ENCODE measurements at regions not wholly inside any gene's neighbourhood (a gene's known extent, or its start where the extent isn't known, plus 50 kb on each side); places are given as distances from the start of the nearest gene placed in this dataset.

DNA sequence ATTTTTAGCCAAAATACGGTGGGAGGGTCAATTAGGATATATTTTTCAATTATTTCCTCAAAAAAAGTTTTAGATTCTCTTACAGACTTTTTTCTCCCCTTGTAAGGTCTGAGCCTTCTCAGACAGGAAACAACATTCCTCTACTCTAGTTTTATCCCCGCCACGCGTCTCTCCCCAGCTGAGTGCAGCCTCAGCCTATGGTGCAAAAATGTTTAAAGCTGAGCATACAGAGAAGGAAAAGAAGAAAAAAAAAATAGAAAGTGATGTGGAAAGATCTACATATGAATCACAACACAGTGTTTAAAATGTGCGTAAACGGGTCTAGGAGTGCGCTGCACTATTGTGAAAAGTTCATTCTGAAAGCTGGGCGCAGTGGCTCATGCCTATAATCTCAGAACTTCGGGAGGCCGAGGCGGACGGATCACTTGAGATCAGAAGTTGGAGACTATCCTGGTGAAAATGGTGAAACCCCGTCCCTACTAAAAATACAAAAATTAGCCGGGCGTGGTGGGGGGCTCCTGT, 159.0 kb downstream of the TRIM27 start:
- no peak for DNase-seq
- CTCF ChIA-PET (ENCODE audit: partially characterized antibody) = no interaction called here
- peaks cover 32% of the 10 kb centered on the region for H3K27me3 ChIP-seq (ENCODE audit: insufficient read depth, low read length)
- H3K9me3 ChIP-seq (ENCODE audit: control insufficient read depth in 1 of 2, low read length in 2 of 2) = no peaks in the 10 kb centered on the region
- H3K4me3 ChIP-seq (ENCODE audit: low read length in 2 of 2) = no peak overlapping the region
- no peaks in the 10 kb centered on the region for H3K4me1 Mint-ChIP-seq
- peaks cover 0 to 3% of the 10 kb centered on the region in 2 donors for H3K36me3 Mint-ChIP-seq
- peak overlapping the region in 1 of 8 donors; percentile 53 for H3K4me3 Mint-ChIP-seq
- H3K36me3 ChIP-seq (ENCODE audit: insufficient read depth, low read length) = no peaks in the 10 kb centered on the region
- H3K27ac ChIP-seq (ENCODE audit: low read depth, low read length) = no peak overlapping the region
- peaks cover 2 to 50% (median 35%) of the 10 kb centered on the region in 8 donors for H3K9me3 Mint-ChIP-seq
- intact Hi-C loops (cut with micrococcal nuclease) = no loop called here
- H3K27ac Mint-ChIP-seq = peak overlapping the region in 3 of 7 donors; percentile 8 to 84 (median 71)
- H3K27me3 Mint-ChIP-seq = peaks cover 66 to 74% of the 10 kb centered on the region in 2 donors
- H3K4me1 ChIP-seq (ENCODE audit: insufficient read depth, low read length) = no peaks in the 10 kb centered on the region
- POLR2A ChIA-PET (ENCODE audit: partially characterized antibody) = no interaction called here

DNA sequence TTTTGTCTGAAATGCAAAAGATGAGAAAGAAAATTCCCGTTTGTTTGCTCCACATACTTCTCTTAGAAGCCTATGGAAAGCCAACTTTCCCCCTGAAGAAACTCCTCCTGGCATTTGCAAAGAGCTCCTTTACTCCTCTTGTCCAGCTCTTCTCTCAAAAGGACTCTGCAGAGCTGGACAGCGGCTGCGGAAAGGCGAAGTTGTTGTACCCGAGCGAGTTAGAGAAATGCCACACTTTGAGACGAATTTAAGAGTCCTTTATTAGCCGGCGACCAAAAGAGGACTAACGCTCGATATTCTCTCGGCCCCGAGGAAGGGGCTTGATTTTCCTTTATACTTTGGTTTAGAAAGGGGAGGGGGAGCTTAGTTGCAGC, 157.8 kb downstream of the TRIM27 start:
- H3K4me3 ChIP-seq (ENCODE audit: low read length in 2 of 2) = no peak overlapping the region

DNA sequence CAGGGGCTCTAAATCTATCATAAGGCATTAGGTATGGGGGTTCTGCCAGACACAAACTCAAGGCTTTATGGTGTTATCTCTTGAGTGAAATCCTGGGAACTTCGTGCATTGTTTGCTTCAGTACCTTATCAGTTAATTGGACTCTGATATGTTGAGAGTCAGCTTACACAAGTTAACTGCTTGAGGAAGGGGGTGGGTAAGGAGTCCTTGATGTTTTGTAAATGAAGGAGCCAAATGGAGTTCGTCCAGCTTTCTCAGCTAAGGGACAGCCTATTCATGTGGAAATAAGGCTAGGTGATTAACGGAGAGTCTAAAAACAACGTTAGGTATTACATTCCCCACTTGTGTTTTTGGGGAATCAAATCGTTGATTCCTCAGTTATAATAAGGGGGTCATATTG, 157.4 kb downstream of the TRIM27 start:
- H3K9me3 Mint-ChIP-seq = peaks cover 2 to 54% (median 36%) of the 10 kb centered on the region in 8 donors
- H3K4me1 Mint-ChIP-seq = no peaks in the 10 kb centered on the region
- no peak overlapping the region for H3K4me3 Mint-ChIP-seq
- peaks cover 0 to 3% of the 10 kb centered on the region in 2 donors for H3K36me3 Mint-ChIP-seq
- H3K27ac ChIP-seq (ENCODE audit: low read depth, low read length) = no peak overlapping the region
- H3K4me1 ChIP-seq (ENCODE audit: insufficient read depth, low read length) = no peaks in the 10 kb centered on the region
- no peaks in the 10 kb centered on the region for H3K36me3 ChIP-seq (ENCODE audit: insufficient read depth, low read length)
- H3K27me3 ChIP-seq (ENCODE audit: insufficient read depth, low read length) = peaks cover 44% of the 10 kb centered on the region
- peak overlapping the region in 2 of 7 donors; percentile 1 to 8 for H3K27ac Mint-ChIP-seq
- ChIA-PET POLR2A (ENCODE audit: partially characterized antibody) (no interaction called here), CTCF (ENCODE audit: partially characterized antibody) (no interaction called here)
- DNase-seq = no peak
- no peak overlapping the region for H3K4me3 ChIP-seq (ENCODE audit: low read length in 2 of 2)
- intact Hi-C loops (cut with micrococcal nuclease) = no loop called here
- peaks cover 72 to 82% of the 10 kb centered on the region in 2 donors for H3K27me3 Mint-ChIP-seq
- H3K9me3 ChIP-seq (ENCODE audit: control insufficient read depth in 1 of 2, low read length in 2 of 2) = no peaks in the 10 kb centered on the region

More for the DNA sequence above, 157.8 kb downstream of the TRIM27 start:
- ChIA-PET CTCF (ENCODE audit: partially characterized antibody) (no interaction called here), POLR2A (ENCODE audit: partially characterized antibody) (no interaction called here)
- no peak overlapping the region for H3K27ac ChIP-seq (ENCODE audit: low read depth, low read length)
- no peak overlapping the region for H3K4me3 Mint-ChIP-seq
- no peaks in the 10 kb centered on the region for H3K9me3 ChIP-seq (ENCODE audit: control insufficient read depth in 1 of 2, low read length in 2 of 2)
- H3K4me1 Mint-ChIP-seq = no peaks in the 10 kb centered on the region
- intact Hi-C loops (cut with micrococcal nuclease) = no loop called here
- H3K27me3 Mint-ChIP-seq = peaks cover 67 to 77% of the 10 kb centered on the region in 2 donors
- no peaks in the 10 kb centered on the region for H3K36me3 ChIP-seq (ENCODE audit: insufficient read depth, low read length)
- H3K36me3 Mint-ChIP-seq = peaks cover 0 to 3% of the 10 kb centered on the region in 2 donors
- H3K9me3 Mint-ChIP-seq = peaks cover 2 to 54% (median 36%) of the 10 kb centered on the region in 8 donors
- H3K27me3 ChIP-seq (ENCODE audit: insufficient read depth, low read length) = peaks cover 39% of the 10 kb centered on the region
- DNase-seq = no peak
- H3K4me1 ChIP-seq (ENCODE audit: insufficient read depth, low read length) = no peaks in the 10 kb centered on the region
- peak overlapping the region in 1 of 7 donors; percentile 8 for H3K27ac Mint-ChIP-seq

DNA sequence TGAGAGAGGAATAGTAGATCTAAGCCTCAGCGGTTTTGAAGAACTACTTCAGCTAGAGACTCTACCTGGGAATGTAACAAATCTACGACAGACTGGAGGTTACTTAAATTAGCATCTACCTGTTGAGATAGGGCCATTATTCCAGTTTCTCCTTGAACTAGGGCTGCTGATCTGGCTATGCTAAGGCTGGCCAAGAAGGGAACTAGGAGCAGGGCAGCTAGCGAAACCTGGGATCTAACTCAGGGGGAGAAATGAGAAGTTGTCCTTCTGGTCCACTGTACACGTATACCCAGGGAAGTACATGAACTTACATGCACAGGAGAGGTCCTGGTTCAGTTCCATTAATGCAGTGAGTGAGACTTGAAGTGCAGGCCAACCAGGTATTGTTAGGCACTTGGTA, 156.7 kb downstream of the TRIM27 start:
- intact Hi-C loops (cut with micrococcal nuclease) = no loop called here
- no peak overlapping the region for H3K4me3 Mint-ChIP-seq
- ChIA-PET CTCF (ENCODE audit: partially characterized antibody) (no interaction called here), POLR2A (ENCODE audit: partially characterized antibody) (no interaction called here)
- peaks cover 2 to 55% (median 35%) of the 10 kb centered on the region in 8 donors for H3K9me3 Mint-ChIP-seq
- Histone ChIP-seq H3K4me1 (ENCODE audit: insufficient read depth, low read length) (no peaks in the 10 kb centered on the region), H3K36me3 (ENCODE audit: insufficient read depth, low read length) (no peaks in the 10 kb centered on the region), H3K9me3 (ENCODE audit: control insufficient read depth in 1 of 2, low read length in 2 of 2) (no peaks in the 10 kb centered on the region), H3K27ac (ENCODE audit: low read depth, low read length) (no peak overlapping the region), H3K4me3 (ENCODE audit: low read length in 2 of 2) (no peak overlapping the region), H3K27me3 (ENCODE audit: insufficient read depth, low read length) (peaks cover 42% of the 10 kb centered on the region)
- peaks cover 74 to 82% of the 10 kb centered on the region in 2 donors for H3K27me3 Mint-ChIP-seq
- no peak overlapping the region for H3K27ac Mint-ChIP-seq
- no peaks in the 10 kb centered on the region for H3K4me1 Mint-ChIP-seq
- DNase-seq = no peak
- peaks cover 0 to 3% of the 10 kb centered on the region in 2 donors for H3K36me3 Mint-ChIP-seq

DNA sequence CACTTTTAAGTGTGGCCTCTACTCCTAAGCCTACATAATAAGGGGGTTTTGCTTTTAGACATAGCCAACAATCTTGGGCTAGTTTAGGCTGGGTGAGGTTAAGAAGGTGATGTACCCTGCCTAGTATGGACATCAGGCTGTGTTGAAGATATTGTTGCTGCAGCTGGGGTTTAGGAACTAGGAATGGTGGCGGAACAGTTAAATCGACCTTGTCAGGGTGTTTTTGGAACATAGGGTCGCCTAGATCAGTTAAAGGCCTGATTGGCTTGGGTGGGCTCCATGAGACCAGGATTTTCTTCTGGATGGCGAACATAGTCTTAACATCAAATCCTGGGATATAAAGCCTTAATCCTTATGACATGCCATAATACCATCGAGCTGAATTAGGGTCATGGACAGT, 156.1 kb downstream of the TRIM27 start:
- ChIA-PET POLR2A (ENCODE audit: partially characterized antibody) (no interaction called here), CTCF (ENCODE audit: partially characterized antibody) (no interaction called here)
- Mint-ChIP-seq H3K36me3 (peaks cover 0 to 5% of the 10 kb centered on the region in 2 donors), H3K27ac (no peak overlapping the region), H3K27me3 (peaks cover 77 to 84% of the 10 kb centered on the region in 2 donors), H3K4me3 (no peak overlapping the region), H3K4me1 (peaks cover 0 to 1% (median under 1%) of the 10 kb centered on the region in 4 donors), H3K9me3 (peaks cover 2 to 55% (median 37%) of the 10 kb centered on the region in 8 donors)
- no peaks in the 10 kb centered on the region for H3K9me3 ChIP-seq (ENCODE audit: control insufficient read depth in 1 of 2, low read length in 2 of 2)
- H3K27ac ChIP-seq (ENCODE audit: low read depth, low read length) = no peak overlapping the region
- intact Hi-C loops (cut with micrococcal nuclease) = no loop called here
- H3K4me3 ChIP-seq (ENCODE audit: low read length in 2 of 2) = no peak overlapping the region
- no peaks in the 10 kb centered on the region for H3K4me1 ChIP-seq (ENCODE audit: insufficient read depth, low read length)
- no peak for DNase-seq
- peaks cover 46% of the 10 kb centered on the region for H3K27me3 ChIP-seq (ENCODE audit: insufficient read depth, low read length)
- H3K36me3 ChIP-seq (ENCODE audit: insufficient read depth, low read length) = no peaks in the 10 kb centered on the region

DNA sequence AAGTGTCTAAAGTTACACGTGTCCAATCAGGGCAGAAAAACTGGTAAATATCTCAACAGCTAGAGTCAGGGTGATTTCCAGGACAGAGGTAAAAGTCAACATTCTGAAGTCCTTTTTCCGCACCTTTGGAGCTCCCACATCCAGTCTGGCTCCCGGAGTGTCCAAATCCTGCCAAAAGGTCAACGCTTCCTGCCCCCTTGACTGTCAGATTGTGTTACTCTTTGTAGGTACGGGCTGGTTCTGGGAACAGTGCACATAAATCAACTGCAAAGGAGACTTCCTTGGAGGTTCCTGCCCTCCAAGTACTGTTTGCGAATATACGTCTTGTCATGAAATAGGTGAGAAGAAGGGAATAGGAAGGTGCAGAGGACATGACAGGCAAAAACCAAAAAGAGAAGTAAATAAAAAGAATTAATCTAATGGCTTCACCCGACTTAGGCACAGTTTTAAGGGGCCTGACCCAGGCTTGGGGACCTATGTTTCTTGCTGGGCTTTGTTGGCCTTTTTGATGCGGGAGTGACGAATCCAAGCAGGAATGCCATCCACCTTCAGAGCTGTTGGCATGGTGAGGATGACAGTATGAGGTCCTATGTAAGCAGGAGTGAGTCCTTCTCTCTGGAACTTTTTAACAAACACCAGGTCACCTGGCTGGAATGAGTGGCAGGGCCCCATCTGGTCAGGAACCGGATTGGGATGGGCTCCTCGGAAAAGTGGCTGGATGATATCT, 155.4 kb downstream of the TRIM27 start:
- peaks cover 4 to 9% of the 10 kb centered on the region in 2 donors for H3K36me3 Mint-ChIP-seq
- ChIA-PET CTCF (ENCODE audit: partially characterized antibody) (no interaction called here), POLR2A (ENCODE audit: partially characterized antibody) (no interaction called here)
- no peaks in the 10 kb centered on the region for H3K4me1 ChIP-seq (ENCODE audit: insufficient read depth, low read length)
- no peaks in the 10 kb centered on the region for H3K36me3 ChIP-seq (ENCODE audit: insufficient read depth, low read length)
- intact Hi-C loops (cut with micrococcal nuclease) = no loop called here
- no peak for DNase-seq
- peaks cover 51% of the 10 kb centered on the region for H3K27me3 ChIP-seq (ENCODE audit: insufficient read depth, low read length)
- no peak overlapping the region for H3K4me3 Mint-ChIP-seq
- H3K27ac ChIP-seq (ENCODE audit: low read depth, low read length) = no peak overlapping the region
- H3K27me3 Mint-ChIP-seq = peaks cover 84% of the 10 kb centered on the region in 2 donors
- H3K9me3 Mint-ChIP-seq = peaks cover 2 to 54% (median 42%) of the 10 kb centered on the region in 8 donors
- H3K4me3 ChIP-seq (ENCODE audit: low read length in 2 of 2) = no peak overlapping the region
- H3K9me3 ChIP-seq (ENCODE audit: control insufficient read depth in 1 of 2, low read length in 2 of 2) = no peaks in the 10 kb centered on the region
- no peak overlapping the region for H3K27ac Mint-ChIP-seq
- peaks cover 0 to 8% (median 5%) of the 10 kb centered on the region in 4 donors for H3K4me1 Mint-ChIP-seq

DNA sequence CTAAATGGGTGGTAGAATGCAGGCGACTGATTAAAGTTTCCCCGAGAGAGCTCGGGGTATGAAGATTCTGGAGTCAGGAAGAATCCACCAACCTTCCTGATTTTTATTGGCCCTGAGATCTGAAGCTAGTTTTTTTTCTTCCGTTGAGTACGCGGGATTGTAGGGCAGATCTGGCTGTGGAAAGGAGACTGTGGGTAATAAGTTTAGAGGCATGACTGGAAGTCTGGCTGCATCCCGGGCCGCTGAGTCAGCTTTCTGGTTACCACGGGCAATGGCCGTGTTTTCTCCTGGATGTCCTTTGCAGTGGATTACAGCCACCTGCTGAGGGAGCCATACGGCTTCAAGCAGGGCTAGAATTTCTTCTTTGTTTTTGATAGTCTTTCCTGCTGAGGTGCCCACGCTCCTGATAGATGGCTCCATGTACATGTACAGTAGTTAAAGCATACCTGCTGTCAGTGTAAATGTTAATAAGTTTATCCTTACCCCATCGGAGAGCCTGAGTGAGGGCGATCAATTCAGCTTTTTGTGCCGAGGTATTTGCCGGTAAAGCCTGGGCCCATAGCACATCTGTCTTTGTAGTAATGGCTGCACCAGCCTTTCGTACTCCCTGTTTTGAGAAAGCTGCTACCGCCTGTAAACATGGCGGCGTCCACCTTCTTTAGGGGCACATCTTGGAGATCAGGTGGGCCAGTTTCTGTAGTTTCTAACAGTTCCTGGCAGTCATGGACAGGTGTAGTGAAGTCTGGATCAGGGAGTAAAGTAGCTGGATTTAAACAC, 154.0 kb downstream of the TRIM27 start:
- Histone ChIP-seq H3K36me3 (ENCODE audit: insufficient read depth, low read length) (no peaks in the 10 kb centered on the region), H3K9me3 (ENCODE audit: control insufficient read depth in 1 of 2, low read length in 2 of 2) (no peaks in the 10 kb centered on the region), H3K4me1 (ENCODE audit: insufficient read depth, low read length) (no peaks in the 10 kb centered on the region), H3K4me3 (ENCODE audit: low read length in 2 of 2) (no peak overlapping the region), H3K27ac (ENCODE audit: low read depth, low read length) (no peak overlapping the region), H3K27me3 (ENCODE audit: insufficient read depth, low read length) (peaks cover 59% of the 10 kb centered on the region)
- ChIA-PET POLR2A (ENCODE audit: partially characterized antibody) (no interaction called here), CTCF (ENCODE audit: partially characterized antibody) (no interaction called here)
- Mint-ChIP-seq H3K4me1 (peaks cover 0 to 10% (median 7%) of the 10 kb centered on the region in 4 donors), H3K4me3 (no peak overlapping the region), H3K27me3 (peaks cover 83 to 88% of the 10 kb centered on the region in 2 donors), H3K9me3 (peaks cover under 1 to 58% (median 49%) of the 10 kb centered on the region in 8 donors), H3K27ac (peak overlapping the region in 1 of 7 donors; percentile 54), H3K36me3 (peaks cover 7% of the 10 kb centered on the region in 2 donors)
- no peak for DNase-seq
- intact Hi-C loops (cut with micrococcal nuclease) = loop anchor here (10.0 kb wide), 1 partner anchor 45 kb away; no protein-coding TSS in a partner anchor

All from CD4-positive, alpha-beta memory T cell (primary cell).